OCI-LY3 (cell line): ENCODE measurements at regions not wholly inside any gene's neighbourhood (a gene's known extent, or its start where the extent isn't known, plus 50 kb on each side); places are given as distances from the start of the nearest gene placed in this dataset.

Experiments
- H2AFZ ChIP-seq: fragments of 200-600, 300-600 bp; shearing (Covaris generic); 2 replicates; pipeline ENCODE4 v1.6.0; 2014; ENCODE audit warnings: antibody characterized with exemption, low read depth, low read length
- H3K27ac ChIP-seq: fragments of 200-600, 300-600 bp; sonication (generic); 2 replicates; pipeline ENCODE4 v1.5.1; 2014; ENCODE audit warnings: mild to moderate bottlenecking, low read length, moderate library complexity, mixed read lengths
- H3K27me3 ChIP-seq: fragments of 200-600, 300-600 bp; sonication (generic); 2 replicates; pipeline ENCODE4 v1.6.1; 2014; ENCODE audit warnings: low read depth, low read length, mixed read lengths
- H3K36me3 ChIP-seq: fragments of 200-600, 300-600 bp; sonication (generic); replicated peaks from 2 replicates; pipeline ENCODE3; 2014; ENCODE audit warnings: low read depth, low read length, mixed read lengths
- H3K4me1 ChIP-seq: fragments of 300-600, 200-600 bp; sonication (generic); 2 replicates; pipeline ENCODE4 v1.6.1; 2014; ENCODE audit warnings: low read length, mixed read lengths
- H3K4me2 ChIP-seq: fragments of 200-600, 300-600 bp; sonication (generic); 2 replicates; pipeline ENCODE4 v1.6.1; 2014; ENCODE audit warnings: low read length, mixed read lengths
- H3K4me3 ChIP-seq: fragments of 300-600, 200-600 bp; sonication (generic); 2 replicates; pipeline ENCODE4 v1.5.1; 2014; ENCODE audit warnings: antibody characterized with exemption, mild to moderate bottlenecking, low read length, moderate library complexity
- H3K79me2 ChIP-seq: fragments of 300-600, 200-600 bp; shearing (Covaris generic); 2 replicates; pipeline ENCODE4 v1.6.1; 2014; ENCODE audit warnings: mild to moderate bottlenecking, low read length, mixed read lengths
- H3K9ac ChIP-seq: fragments of 300-600, 200-600 bp; shearing (Covaris generic); 2 replicates; pipeline ENCODE4 v1.6.0; 2014; ENCODE audit warnings: mild to moderate bottlenecking, low read length, moderate library complexity
- H3K9me3 ChIP-seq: fragments of 200-600, 300-600 bp; shearing (Covaris generic); 2 replicates; pipeline ENCODE4 v1.6.1; 2014; ENCODE audit warnings: low read length, mixed read lengths; ENCODE audit not compliant: insufficient read depth
- H4K20me1 ChIP-seq: fragments of 200-600, 300-600 bp; sonication (generic); 2 replicates; pipeline ENCODE4 v1.6.1; 2016; ENCODE audit warnings: low read length, mixed read lengths; ENCODE audit not compliant: insufficient read depth
- EZH2phosphoT487 ChIP-seq: fragments of 200-600 bp; shearing (Covaris generic); IDR thresholded peaks from 2 replicates; pipeline ENCODE4 v1.6.1; 2018; ENCODE audit warnings: antibody characterized with exemption, mixed run types, low read depth
- TF ChIP-seq, protein P1 (sequence below): fragments of 200-600, 300-600 bp; sonication (generic); IDR thresholded peaks from 2 replicates; pipeline ENCODE4 v1.5.1; 2014; ENCODE audit warnings: antibody characterized with exemption, low read length, low read depth

DNA sequence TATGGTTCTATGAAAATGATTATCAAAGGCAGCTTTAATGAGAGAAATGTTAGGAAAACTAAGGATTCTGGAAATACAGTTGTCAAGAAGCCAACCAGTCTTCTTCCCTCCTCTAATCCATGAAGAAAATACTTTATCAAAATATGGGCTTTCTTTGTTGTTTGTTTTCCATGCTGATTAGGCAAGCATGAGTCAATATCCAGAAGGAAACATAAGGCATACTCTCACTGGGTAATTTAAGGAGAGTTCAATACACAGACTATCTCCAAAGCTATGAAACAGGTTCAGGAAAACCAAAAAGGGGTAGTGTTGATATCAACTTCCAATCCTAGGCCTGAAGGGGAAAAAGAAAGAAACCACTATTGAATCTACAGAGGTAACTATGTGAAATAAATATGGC is 68.7 kb upstream of the CMC1 start:
- no peak overlapping the region for H2AFZ ChIP-seq
- no peak for TF ChIP-seq EZH2phosphoT487
- TF ChIP-seq, protein P1, sequence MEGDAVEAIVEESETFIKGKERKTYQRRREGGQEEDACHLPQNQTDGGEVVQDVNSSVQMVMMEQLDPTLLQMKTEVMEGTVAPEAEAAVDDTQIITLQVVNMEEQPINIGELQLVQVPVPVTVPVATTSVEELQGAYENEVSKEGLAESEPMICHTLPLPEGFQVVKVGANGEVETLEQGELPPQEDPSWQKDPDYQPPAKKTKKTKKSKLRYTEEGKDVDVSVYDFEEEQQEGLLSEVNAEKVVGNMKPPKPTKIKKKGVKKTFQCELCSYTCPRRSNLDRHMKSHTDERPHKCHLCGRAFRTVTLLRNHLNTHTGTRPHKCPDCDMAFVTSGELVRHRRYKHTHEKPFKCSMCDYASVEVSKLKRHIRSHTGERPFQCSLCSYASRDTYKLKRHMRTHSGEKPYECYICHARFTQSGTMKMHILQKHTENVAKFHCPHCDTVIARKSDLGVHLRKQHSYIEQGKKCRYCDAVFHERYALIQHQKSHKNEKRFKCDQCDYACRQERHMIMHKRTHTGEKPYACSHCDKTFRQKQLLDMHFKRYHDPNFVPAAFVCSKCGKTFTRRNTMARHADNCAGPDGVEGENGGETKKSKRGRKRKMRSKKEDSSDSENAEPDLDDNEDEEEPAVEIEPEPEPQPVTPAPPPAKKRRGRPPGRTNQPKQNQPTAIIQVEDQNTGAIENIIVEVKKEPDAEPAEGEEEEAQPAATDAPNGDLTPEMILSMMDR, result no peak
- no peaks in the 10 kb centered on the region for H3K27me3 ChIP-seq
- no peaks in the 10 kb centered on the region for H3K79me2 ChIP-seq
- H4K20me1 ChIP-seq, result no peaks in the 10 kb centered on the region
- no peaks in the 10 kb centered on the region for H3K4me1 ChIP-seq
- H3K36me3 ChIP-seq, result no peaks in the 10 kb centered on the region
- no peak overlapping the region for H3K4me2 ChIP-seq
- no peak overlapping the region for H3K9ac ChIP-seq
- H3K4me3 ChIP-seq, result no peak overlapping the region
- H3K27ac ChIP-seq, result no peak overlapping the region
- no peaks in the 10 kb centered on the region for H3K9me3 ChIP-seq

DNA sequence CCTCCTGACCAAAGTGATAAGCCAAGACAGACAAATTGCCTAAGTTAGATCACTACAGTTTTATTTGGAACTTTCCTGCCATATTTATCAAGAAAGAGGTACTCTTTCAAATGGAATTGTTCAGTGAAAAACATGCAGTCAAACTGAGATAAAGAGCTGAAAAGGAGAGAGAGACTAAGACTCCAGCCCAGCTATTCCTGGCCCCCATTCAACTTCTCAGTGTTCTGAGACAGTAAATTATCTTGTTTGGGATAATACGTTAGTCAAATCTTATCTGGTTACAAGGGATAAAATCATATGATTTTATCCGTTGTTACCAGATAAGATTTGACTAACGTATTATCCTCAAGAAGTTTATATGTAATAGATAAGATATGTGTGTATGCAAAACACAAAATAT is 67.6 kb upstream of the CMC1 start:
- Histone ChIP-seq H2AFZ (no peak overlapping the region), H3K36me3 (no peaks in the 10 kb centered on the region), H3K27me3 (no peaks in the 10 kb centered on the region), H3K79me2 (no peaks in the 10 kb centered on the region), H3K4me3 (no peak overlapping the region), H4K20me1 (no peaks in the 10 kb centered on the region), H3K4me2 (no peak overlapping the region), H3K27ac (no peak overlapping the region), H3K9ac (no peak overlapping the region), H3K9me3 (no peaks in the 10 kb centered on the region), H3K4me1 (no peaks in the 10 kb centered on the region)
- TF ChIP-seq, protein P1, result no peak
- no peak for TF ChIP-seq EZH2phosphoT487

DNA sequence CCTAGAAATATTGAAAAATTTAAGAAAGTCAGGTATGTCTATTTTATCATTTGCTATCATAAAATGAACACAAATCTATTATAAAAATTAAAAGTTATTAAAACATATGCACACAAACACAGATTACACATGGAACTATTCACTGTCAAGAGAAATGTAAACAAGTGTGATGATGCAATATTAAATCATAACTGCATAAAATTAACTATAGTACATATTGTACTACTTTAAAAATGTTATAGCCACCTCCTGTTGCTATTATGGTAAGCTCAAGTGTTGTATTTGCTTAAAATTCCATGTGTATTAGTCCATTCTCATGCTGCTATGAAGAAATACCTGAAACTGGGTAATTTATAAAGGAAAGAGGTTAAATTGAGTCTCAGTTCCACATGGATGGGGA is 54.7 kb upstream of the CMC1 start:
- no peaks in the 10 kb centered on the region for H4K20me1 ChIP-seq
- no peaks in the 10 kb centered on the region for H3K9me3 ChIP-seq
- H3K27me3 ChIP-seq, result no peaks in the 10 kb centered on the region
- TF ChIP-seq, protein P1, result no peak
- TF ChIP-seq EZH2phosphoT487, result no peak
- no peak overlapping the region for H3K27ac ChIP-seq
- H3K4me3 ChIP-seq, result no peak overlapping the region
- H3K36me3 ChIP-seq, result no peaks in the 10 kb centered on the region
- no peak overlapping the region for H3K4me2 ChIP-seq
- no peak overlapping the region for H3K9ac ChIP-seq
- H3K4me1 ChIP-seq, result no peaks in the 10 kb centered on the region
- H2AFZ ChIP-seq, result no peak overlapping the region
- no peaks in the 10 kb centered on the region for H3K79me2 ChIP-seq

DNA sequence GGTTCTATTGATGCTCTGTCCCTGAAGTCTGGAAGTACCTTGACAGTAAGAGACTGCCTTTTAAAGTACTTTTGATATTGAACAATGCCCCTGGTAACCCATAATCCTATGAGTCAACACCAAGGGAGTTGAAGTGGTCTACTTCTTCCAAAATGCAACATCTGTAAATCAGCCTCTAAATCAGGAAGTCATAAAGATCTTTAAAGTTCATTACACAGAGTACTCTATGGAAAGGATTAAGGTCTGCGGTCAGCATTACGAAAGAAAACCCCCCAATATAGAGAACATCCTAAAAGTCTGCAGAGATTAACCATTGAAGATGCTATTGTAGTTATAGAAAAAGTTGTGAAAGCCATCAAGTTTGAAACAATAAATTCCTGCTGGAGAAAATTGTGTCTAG is 52.7 kb upstream of the CMC1 start:
- Histone ChIP-seq H3K4me1 (no peaks in the 10 kb centered on the region), H3K79me2 (no peaks in the 10 kb centered on the region), H3K36me3 (no peaks in the 10 kb centered on the region), H4K20me1 (no peaks in the 10 kb centered on the region), H2AFZ (no peak overlapping the region), H3K9ac (no peak overlapping the region), H3K9me3 (no peaks in the 10 kb centered on the region), H3K27ac (no peak overlapping the region), H3K4me3 (no peak overlapping the region), H3K27me3 (no peaks in the 10 kb centered on the region), H3K4me2 (no peak overlapping the region)
- TF ChIP-seq EZH2phosphoT487, result no peak
- TF ChIP-seq, protein P1, result no peak
